ENCODE measurements at regions not wholly inside any gene's neighbourhood (a gene's known extent, or its start where the extent isn't known, plus 50 kb on each side); places are given as distances from the start of the nearest gene placed in this dataset.

DNA sequence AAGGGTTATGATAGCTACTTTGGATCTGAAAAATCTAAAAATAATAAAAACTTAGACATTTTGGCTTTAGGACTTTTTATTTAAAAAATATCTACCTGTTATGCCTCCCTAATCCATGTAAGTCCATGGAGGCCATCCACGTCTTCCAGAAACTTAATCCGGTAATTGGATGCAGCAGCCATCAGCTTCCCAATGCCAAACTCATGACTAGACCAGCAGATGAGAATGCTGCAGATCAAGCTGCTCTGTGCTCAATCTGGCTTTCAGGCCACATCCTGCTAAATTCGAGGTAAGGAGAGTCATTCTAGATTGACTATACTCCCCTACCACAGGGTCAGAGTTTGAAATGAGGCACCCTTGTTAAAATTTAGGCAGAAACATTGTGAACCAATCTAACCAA lies 168.5 kb upstream of the TCERG1L start:
- TF ChIP-seq, protein P1, sequence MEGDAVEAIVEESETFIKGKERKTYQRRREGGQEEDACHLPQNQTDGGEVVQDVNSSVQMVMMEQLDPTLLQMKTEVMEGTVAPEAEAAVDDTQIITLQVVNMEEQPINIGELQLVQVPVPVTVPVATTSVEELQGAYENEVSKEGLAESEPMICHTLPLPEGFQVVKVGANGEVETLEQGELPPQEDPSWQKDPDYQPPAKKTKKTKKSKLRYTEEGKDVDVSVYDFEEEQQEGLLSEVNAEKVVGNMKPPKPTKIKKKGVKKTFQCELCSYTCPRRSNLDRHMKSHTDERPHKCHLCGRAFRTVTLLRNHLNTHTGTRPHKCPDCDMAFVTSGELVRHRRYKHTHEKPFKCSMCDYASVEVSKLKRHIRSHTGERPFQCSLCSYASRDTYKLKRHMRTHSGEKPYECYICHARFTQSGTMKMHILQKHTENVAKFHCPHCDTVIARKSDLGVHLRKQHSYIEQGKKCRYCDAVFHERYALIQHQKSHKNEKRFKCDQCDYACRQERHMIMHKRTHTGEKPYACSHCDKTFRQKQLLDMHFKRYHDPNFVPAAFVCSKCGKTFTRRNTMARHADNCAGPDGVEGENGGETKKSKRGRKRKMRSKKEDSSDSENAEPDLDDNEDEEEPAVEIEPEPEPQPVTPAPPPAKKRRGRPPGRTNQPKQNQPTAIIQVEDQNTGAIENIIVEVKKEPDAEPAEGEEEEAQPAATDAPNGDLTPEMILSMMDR (IDR thresholded peaks at IDR 0.05; ENCODE audit: poor library complexity, severe bottlenecking) = no peak
- no peak for TF ChIP-seq EZH2 (IDR thresholded peaks at IDR 0.05; ENCODE audit: borderline replicate concordance, insufficient read depth, low read length, poor library complexity, severe bottlenecking)
